ENCODE measurements at regions not wholly inside any gene's neighbourhood (a gene's known extent, or its start where the extent isn't known, plus 50 kb on each side); places are given as distances from the start of the nearest gene placed in this dataset.

- H3K4me3 Mint-ChIP-seq (ENCODE audit: low read depth): no peak overlapping the region
- no peak overlapping the region for H3K27ac Mint-ChIP-seq
- intact Hi-C loops (cut with micrococcal nuclease): no loop called here
- no peaks in the 10 kb centered on the region for H3K27me3 Mint-ChIP-seq (ENCODE audit: low read depth)
- H3K4me1 Mint-ChIP-seq (ENCODE audit: low read depth): peaks cover 24% of the 10 kb centered on the region
- no peak for DNase-seq (ENCODE audit: low spot score)
- H3K9me3 Mint-ChIP-seq: no peaks in the 10 kb centered on the region
- H3K36me3 Mint-ChIP-seq (ENCODE audit: low read depth): peaks cover 80% of the 10 kb centered on the region
Measured at GRCh38 chr14:71675126-71675899, 256.9 kb upstream of the RGS6 start.

- Mint-ChIP-seq H3K27ac (no peak overlapping the region), H3K9me3 (no peaks in the 10 kb centered on the region), H3K36me3 (ENCODE audit: low read depth) (peaks cover 76% of the 10 kb centered on the region), H3K4me3 (ENCODE audit: low read depth) (no peak overlapping the region), H3K27me3 (ENCODE audit: low read depth) (no peaks in the 10 kb centered on the region), H3K4me1 (ENCODE audit: low read depth) (peaks cover 21% of the 10 kb centered on the region)
- intact Hi-C loops (cut with micrococcal nuclease): no loop called here
- DNase-seq (ENCODE audit: low spot score): no peak
Measured at GRCh38 chr14:71675900-71676287, 256.3 kb upstream of the RGS6 start.

GRCh38 chr14:71680736-71681387 lies 251.4 kb upstream of the RGS6 start:
- peaks cover 71% of the 10 kb centered on the region for H3K36me3 Mint-ChIP-seq (ENCODE audit: low read depth)
- H3K27ac Mint-ChIP-seq: no peak overlapping the region
- intact Hi-C loops (cut with micrococcal nuclease): no loop called here
- no peak for DNase-seq (ENCODE audit: low spot score)
- no peak overlapping the region for H3K4me3 Mint-ChIP-seq (ENCODE audit: low read depth)
- no peaks in the 10 kb centered on the region for H3K9me3 Mint-ChIP-seq
- peaks cover 5% of the 10 kb centered on the region for H3K4me1 Mint-ChIP-seq (ENCODE audit: low read depth)
- H3K27me3 Mint-ChIP-seq (ENCODE audit: low read depth): no peaks in the 10 kb centered on the region

DNA sequence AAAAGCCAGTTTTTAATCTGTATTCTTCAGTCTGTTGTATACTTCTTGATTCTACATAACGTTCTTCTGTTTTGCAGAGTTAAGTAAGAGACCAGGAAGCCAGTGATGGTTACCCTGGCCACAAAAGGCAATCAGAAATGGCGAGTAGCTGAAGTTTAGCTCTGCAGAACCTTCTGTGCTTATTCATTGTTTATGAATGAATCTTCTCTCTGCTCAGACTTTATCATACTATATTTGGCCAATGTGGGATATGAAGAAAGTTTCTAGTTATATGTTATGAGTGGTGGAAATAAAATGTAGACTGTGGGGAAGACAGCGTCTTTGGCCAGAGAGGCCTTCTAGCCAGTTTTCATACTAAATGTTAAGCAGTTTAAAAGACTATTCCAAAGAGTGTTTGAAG lies 249.9 kb upstream of the RGS6 start:
- H3K27me3 Mint-ChIP-seq (ENCODE audit: low read depth): no peaks in the 10 kb centered on the region
- no peak for DNase-seq (ENCODE audit: low spot score)
- peaks cover 74% of the 10 kb centered on the region for H3K36me3 Mint-ChIP-seq (ENCODE audit: low read depth)
- H3K4me3 Mint-ChIP-seq (ENCODE audit: low read depth): no peak overlapping the region
- no peaks in the 10 kb centered on the region for H3K9me3 Mint-ChIP-seq
- no peak overlapping the region for H3K27ac Mint-ChIP-seq
- H3K4me1 Mint-ChIP-seq (ENCODE audit: low read depth): peaks cover 7% of the 10 kb centered on the region
- intact Hi-C loops (cut with micrococcal nuclease): no loop called here

DNA sequence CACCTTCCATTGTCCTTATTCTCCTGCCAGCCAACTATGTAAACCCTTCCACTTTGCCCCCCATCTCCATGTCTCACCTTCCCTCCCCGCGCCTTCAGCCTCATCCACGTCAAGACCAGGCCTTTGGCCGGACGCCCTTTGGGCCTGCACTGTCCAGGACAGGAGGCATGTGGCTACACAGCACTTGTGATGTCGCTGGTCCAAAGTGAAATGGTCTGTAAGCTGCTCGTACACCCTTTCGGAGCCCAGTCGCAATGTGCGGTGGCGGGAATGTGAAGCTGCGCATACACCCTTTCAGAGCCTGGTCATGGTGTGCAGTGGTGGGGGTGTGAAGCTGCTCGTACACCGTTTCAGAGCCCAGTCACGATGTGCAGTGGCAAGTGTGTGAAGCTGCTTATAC lies 247.9 kb upstream of the RGS6 start:
- Mint-ChIP-seq H3K27ac (no peak overlapping the region), H3K4me1 (ENCODE audit: low read depth) (peaks cover 7% of the 10 kb centered on the region), H3K4me3 (ENCODE audit: low read depth) (no peak overlapping the region), H3K9me3 (no peaks in the 10 kb centered on the region), H3K36me3 (ENCODE audit: low read depth) (peaks cover 64% of the 10 kb centered on the region), H3K27me3 (ENCODE audit: low read depth) (no peaks in the 10 kb centered on the region)
- intact Hi-C loops (cut with micrococcal nuclease): no loop called here
- DNase-seq (ENCODE audit: low spot score): no peak

DNA sequence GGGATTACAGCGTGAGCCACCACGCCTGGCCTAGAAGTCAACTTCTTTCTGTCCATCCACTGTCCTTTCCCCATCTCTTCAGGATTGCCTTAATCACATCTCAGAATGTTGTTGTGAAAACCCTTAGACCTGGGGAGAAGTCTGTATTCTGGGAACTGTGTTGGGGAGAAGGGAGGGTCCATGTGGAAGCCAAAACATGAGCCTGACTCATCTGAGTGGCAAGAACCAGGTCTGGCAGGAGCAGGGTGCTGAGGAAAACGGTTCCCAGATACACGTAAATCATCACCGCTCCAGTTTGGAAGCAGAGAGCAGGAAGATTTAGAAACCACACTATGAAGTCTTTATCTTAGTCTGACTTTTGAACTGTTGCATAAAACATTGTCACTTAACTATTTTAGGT lies 245.6 kb upstream of the RGS6 start:
- peaks cover 74% of the 10 kb centered on the region for H3K36me3 Mint-ChIP-seq (ENCODE audit: low read depth)
- no peak overlapping the region for H3K27ac Mint-ChIP-seq
- no peaks in the 10 kb centered on the region for H3K27me3 Mint-ChIP-seq (ENCODE audit: low read depth)
- H3K4me1 Mint-ChIP-seq (ENCODE audit: low read depth): peaks cover 6% of the 10 kb centered on the region
- no peak for DNase-seq (ENCODE audit: low spot score)
- H3K4me3 Mint-ChIP-seq (ENCODE audit: low read depth): no peak overlapping the region
- no peaks in the 10 kb centered on the region for H3K9me3 Mint-ChIP-seq
- intact Hi-C loops (cut with micrococcal nuclease): no loop called here

DNA sequence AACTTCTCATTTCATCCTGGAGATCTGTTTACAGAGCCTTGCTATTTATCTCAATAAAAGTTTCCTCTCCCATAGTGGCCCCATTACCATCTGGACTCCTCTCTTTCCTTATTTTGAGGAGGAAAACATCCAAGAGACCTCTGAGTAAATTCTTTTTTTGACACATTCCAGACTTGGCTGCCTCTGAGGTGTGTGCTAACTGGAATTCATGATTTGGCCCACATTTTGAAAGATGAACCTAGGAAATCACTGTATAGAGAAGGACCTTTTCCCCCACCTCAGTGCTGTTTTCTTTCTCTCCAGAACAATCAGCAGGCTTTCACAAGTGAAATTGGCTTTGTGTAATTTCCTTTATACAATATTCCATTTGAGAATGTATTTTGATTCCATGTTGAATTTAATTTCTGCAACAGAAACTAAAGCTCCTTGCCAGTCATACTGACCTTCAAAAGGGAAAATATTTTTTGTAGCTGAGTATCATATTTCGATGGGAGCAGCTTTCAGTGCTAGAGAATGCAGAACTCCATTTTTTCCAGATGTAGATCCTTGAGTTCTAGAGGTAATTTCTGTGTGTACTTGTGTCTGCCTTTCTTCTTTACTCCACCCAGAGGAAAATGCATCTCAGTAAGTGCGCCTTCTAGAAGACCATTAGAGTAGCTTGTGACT lies 244.9 kb upstream of the RGS6 start:
- H3K27ac Mint-ChIP-seq: no peak overlapping the region
- H3K36me3 Mint-ChIP-seq (ENCODE audit: low read depth): peaks cover 76% of the 10 kb centered on the region

GRCh38 chr14:71688576-71688975 lies 243.7 kb upstream of the RGS6 start:
- no peak for DNase-seq (ENCODE audit: low spot score)
- Mint-ChIP-seq H3K9me3 (no peaks in the 10 kb centered on the region), H3K27ac (no peak overlapping the region), H3K4me3 (ENCODE audit: low read depth) (no peak overlapping the region), H3K36me3 (ENCODE audit: low read depth) (peaks cover 79% of the 10 kb centered on the region), H3K27me3 (ENCODE audit: low read depth) (no peaks in the 10 kb centered on the region), H3K4me1 (ENCODE audit: low read depth) (peaks cover 11% of the 10 kb centered on the region)
- intact Hi-C loops (cut with micrococcal nuclease): no loop called here

More for the DNA sequence above, 244.9 kb upstream of the RGS6 start:
- Mint-ChIP-seq H3K4me1 (ENCODE audit: low read depth) (peaks cover 6% of the 10 kb centered on the region), H3K4me3 (ENCODE audit: low read depth) (no peak overlapping the region), H3K27me3 (ENCODE audit: low read depth) (no peaks in the 10 kb centered on the region), H3K9me3 (no peaks in the 10 kb centered on the region)
- no peak for DNase-seq (ENCODE audit: low spot score)
- intact Hi-C loops (cut with micrococcal nuclease): no loop called here

DNA sequence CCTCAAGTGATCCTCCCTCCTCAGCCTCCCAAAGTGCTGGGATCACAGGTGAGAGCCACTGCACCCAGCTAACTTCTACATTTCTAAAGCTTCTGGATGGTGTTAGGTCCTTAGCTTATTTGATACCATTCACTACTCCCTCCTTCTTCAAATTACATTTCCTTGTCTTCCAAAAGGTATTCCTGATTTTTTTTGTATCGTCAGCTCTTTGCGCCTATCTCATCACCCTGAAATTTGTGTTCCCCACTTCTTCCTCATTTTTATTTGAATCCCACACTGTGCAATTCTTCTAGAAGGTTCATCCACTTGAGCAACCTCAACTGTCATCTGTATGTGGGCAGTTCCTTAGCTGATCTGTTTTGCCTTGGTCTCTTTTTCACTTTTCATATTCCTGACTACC lies 241.8 kb upstream of the RGS6 start:
- intact Hi-C loops (cut with micrococcal nuclease): no loop called here
- Mint-ChIP-seq H3K27me3 (ENCODE audit: low read depth) (no peaks in the 10 kb centered on the region), H3K9me3 (no peaks in the 10 kb centered on the region), H3K4me1 (ENCODE audit: low read depth) (peaks cover 17% of the 10 kb centered on the region), H3K36me3 (ENCODE audit: low read depth) (peaks cover 76% of the 10 kb centered on the region), H3K4me3 (ENCODE audit: low read depth) (no peak overlapping the region), H3K27ac (no peak overlapping the region)
- no peak for DNase-seq (ENCODE audit: low spot score)

DNA sequence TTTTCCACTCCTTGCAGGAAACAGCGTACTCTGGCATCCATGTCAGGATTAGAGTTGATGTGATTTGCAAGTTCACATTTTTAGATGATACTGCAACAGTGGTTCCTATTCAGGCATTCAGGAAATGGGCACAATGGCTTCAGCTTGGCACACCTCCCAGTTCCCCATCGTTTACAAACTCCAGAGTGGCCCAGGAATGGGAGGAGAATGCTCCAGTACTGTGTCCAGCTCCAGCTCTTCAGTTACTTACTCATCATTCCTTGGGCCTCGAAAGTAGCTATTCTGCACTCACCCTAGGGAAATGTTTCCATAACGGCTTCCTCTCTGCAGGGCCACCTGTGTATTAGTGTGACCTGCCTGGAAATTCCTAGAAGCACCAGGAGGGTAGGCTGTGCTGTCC lies 239.7 kb upstream of the RGS6 start:
- H3K9me3 Mint-ChIP-seq: no peaks in the 10 kb centered on the region

GRCh38 chr14:71693381-71693780 lies 238.8 kb upstream of the RGS6 start:
- no peaks in the 10 kb centered on the region for H3K9me3 Mint-ChIP-seq
- peaks cover 85% of the 10 kb centered on the region for H3K36me3 Mint-ChIP-seq (ENCODE audit: low read depth)
- H3K4me1 Mint-ChIP-seq (ENCODE audit: low read depth): peaks cover 39% of the 10 kb centered on the region
- no peak overlapping the region for H3K4me3 Mint-ChIP-seq (ENCODE audit: low read depth)
- intact Hi-C loops (cut with micrococcal nuclease): no loop called here
- no peak for DNase-seq (ENCODE audit: low spot score)
- no peak overlapping the region for H3K27ac Mint-ChIP-seq
- H3K27me3 Mint-ChIP-seq (ENCODE audit: low read depth): no peaks in the 10 kb centered on the region

More for the DNA sequence above, 239.7 kb upstream of the RGS6 start:
- Mint-ChIP-seq H3K36me3 (ENCODE audit: low read depth) (peaks cover 79% of the 10 kb centered on the region), H3K27me3 (ENCODE audit: low read depth) (no peaks in the 10 kb centered on the region), H3K4me1 (ENCODE audit: low read depth) (peaks cover 31% of the 10 kb centered on the region), H3K4me3 (ENCODE audit: low read depth) (no peak overlapping the region), H3K27ac (no peak overlapping the region)
- no peak for DNase-seq (ENCODE audit: low spot score)
- intact Hi-C loops (cut with micrococcal nuclease): no loop called here

- H3K27me3 Mint-ChIP-seq (ENCODE audit: low read depth): no peaks in the 10 kb centered on the region
- peaks cover 89% of the 10 kb centered on the region for H3K36me3 Mint-ChIP-seq (ENCODE audit: low read depth)
- H3K4me1 Mint-ChIP-seq (ENCODE audit: low read depth): peaks cover 44% of the 10 kb centered on the region
- no peak for DNase-seq (ENCODE audit: low spot score)
- H3K4me3 Mint-ChIP-seq (ENCODE audit: low read depth): no peak overlapping the region
- intact Hi-C loops (cut with micrococcal nuclease): no loop called here
- H3K9me3 Mint-ChIP-seq: no peaks in the 10 kb centered on the region
- H3K27ac Mint-ChIP-seq: no peak overlapping the region
Measured at GRCh38 chr14:71694591-71695530, 237.4 kb upstream of the RGS6 start.

Data from activated T-helper 2 cell treated with anti-CD3 and anti-CD28 coated beads, Interferon-gamma antibody, Interleukin-2, Interleukin-4, amounts not matched to agents 10 μg/mL and 5 μg/mL and 100 μg/mL, durations not matched to agents 14 hours and 24 hours and 36 hours (primary cell).